Heart left ventricle (tissue), 13 donors: ENCODE measurements at regions not wholly inside any gene's neighbourhood (a gene's known extent, or its start where the extent isn't known, plus 50 kb on each side); places are given as distances from the start of the nearest gene placed in this dataset.

Source experiments
- CTCF ChIP-seq, 12 donors: fragments of 200-600 bp; sonication (generic) in 4 of 12; IDR thresholded peaks; one replicate each; pipeline versions ENCODE4 v1.5.0 to v1.8.0; 2018 to 2022; ENCODE audit warnings: antibody characterized with exemption in 12 of 12, mild to moderate bottlenecking in 5 of 12
- POLR2A ChIP-seq, 2 donors: fragments of 450-650 bp; IDR thresholded peaks; one replicate each; pipeline ENCODE4 v1.6.1; 2017; ENCODE audit warnings: antibody characterized with exemption in 2 of 2, mild to moderate bottlenecking in 2 of 2, moderate library complexity in 2 of 2
- donor health status: ischemic (EF 13 %, LVEDD 7.1; RV severe dilation, severe dysfunction).
- donor health status: DM: no; HTN: yes; CAD: no.
- donor health status: DM: no; HTN: no; CAD: no.
- donor health status: ischemic (EF 25% LVEDD 6.9; RV normal size, moderate dysfunction).
- donor health status: ischemic (EF 25% LVEDD 5.7; RV mildly dilated, moderate dysfunction).
- donor health status: ischemic (EF 35%, LVEDD 5.7; RV mildly dilated, moderate dysfunction).
- donor health status: nonischemic (EF 11% LVEDD 7.7; RV severe dilation, severe dysfunction).
- donor health status: DM: yes; HTN: yes; CAD: no.
- donor health status: PGD.
- donor health status: ischemic (EF 29% LVEDD 5.4; RV normal size, mild dysfunction).
- donor health status: nonischemic (EF 23%, LVEDD 6.1; RV moderate dilation, normal function).

GRCh38 chr2:66834859-66835258 lies 399.9 kb downstream of the MEIS1 start:
- TF ChIP-seq CTCF (IDR thresholded peaks at IDR 0.05) (no peak), POLR2A (IDR thresholded peaks at IDR 0.05) (no peak)
